ENCODE measurements at regions not wholly inside any gene's neighbourhood (a gene's known extent, or its start where the extent isn't known, plus 50 kb on each side); places are given as distances from the start of the nearest gene placed in this dataset.

- no peak for TF ChIP-seq CTCF (IDR thresholded peaks at IDR 0.05)
- TF ChIP-seq POLR2A (IDR thresholded peaks at IDR 0.05), result no peak
Observed at GRCh38 chr1:30284728-30285475, 438.5 kb downstream of the MATN1 start.

Data from thyroid gland (tissue), 4 donors.